ENCODE measurements at regions not wholly inside any gene's neighbourhood (a gene's known extent, or its start where the extent isn't known, plus 50 kb on each side); places are given as distances from the start of the nearest gene placed in this dataset.

DNA sequence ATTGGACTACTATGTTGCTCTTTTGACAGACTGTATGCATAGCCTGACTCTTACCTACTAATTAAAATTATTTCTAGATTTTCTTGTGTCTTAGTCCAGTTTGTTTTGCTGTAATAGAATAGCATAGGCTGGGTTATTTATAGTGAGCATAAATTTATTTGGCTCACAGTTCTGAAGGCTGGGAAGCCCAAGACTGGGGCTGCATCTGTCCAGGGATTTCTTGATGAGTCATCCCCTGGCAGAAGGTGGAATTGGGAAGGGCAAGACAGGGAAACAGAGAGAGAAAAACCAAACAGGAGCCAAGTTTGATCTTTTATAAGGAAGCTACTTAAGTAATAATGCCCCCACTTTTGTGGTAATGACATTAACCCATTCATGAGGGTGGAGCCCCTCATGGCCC is 759.2 kb upstream of the LRFN5 start:
- Mint-ChIP-seq H3K36me3 (no peaks in the 10 kb centered on the region), H3K27ac (no peak overlapping the region), H3K27me3 (no peaks in the 10 kb centered on the region), H3K4me1 (ENCODE audit: unreplicated experiment) (no peaks in the 10 kb centered on the region), H3K4me3 (no peak overlapping the region), H3K9me3 (no peaks in the 10 kb centered on the region)
- no peak for DNase-seq (ENCODE audit: extremely low spot score, unreplicated experiment)
- TF ChIP-seq, protein P1, sequence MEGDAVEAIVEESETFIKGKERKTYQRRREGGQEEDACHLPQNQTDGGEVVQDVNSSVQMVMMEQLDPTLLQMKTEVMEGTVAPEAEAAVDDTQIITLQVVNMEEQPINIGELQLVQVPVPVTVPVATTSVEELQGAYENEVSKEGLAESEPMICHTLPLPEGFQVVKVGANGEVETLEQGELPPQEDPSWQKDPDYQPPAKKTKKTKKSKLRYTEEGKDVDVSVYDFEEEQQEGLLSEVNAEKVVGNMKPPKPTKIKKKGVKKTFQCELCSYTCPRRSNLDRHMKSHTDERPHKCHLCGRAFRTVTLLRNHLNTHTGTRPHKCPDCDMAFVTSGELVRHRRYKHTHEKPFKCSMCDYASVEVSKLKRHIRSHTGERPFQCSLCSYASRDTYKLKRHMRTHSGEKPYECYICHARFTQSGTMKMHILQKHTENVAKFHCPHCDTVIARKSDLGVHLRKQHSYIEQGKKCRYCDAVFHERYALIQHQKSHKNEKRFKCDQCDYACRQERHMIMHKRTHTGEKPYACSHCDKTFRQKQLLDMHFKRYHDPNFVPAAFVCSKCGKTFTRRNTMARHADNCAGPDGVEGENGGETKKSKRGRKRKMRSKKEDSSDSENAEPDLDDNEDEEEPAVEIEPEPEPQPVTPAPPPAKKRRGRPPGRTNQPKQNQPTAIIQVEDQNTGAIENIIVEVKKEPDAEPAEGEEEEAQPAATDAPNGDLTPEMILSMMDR (conservative IDR thresholded peaks at IDR 0.05) = no peak

DNA sequence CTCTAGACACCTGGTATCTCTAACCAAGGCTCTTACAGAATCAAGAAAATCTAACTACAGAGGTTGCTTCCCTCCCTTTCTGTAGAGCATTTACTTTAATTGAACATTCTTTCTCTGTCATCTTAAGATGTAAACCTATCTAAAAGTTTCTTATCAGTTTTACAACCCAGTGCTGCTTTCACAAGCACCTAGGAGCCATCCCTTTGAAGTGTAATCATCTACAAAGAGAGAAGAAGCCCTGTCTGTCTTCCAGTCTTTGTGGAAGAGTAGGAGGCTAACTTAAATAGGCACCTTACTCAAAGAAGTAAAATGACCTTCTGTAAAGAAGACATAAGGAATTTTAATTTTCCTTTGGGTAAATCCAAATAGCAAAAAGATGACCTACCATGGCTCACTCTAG is 763.9 kb upstream of the LRFN5 start:
- Mint-ChIP-seq H3K27ac (no peak overlapping the region), H3K4me3 (no peak overlapping the region), H3K4me1 (ENCODE audit: unreplicated experiment) (no peaks in the 10 kb centered on the region), H3K27me3 (no peaks in the 10 kb centered on the region), H3K36me3 (no peaks in the 10 kb centered on the region), H3K9me3 (no peaks in the 10 kb centered on the region)
- TF ChIP-seq, protein P1 (conservative IDR thresholded peaks at IDR 0.05) = no peak
- DNase-seq (ENCODE audit: extremely low spot score, unreplicated experiment) = no peak

DNA sequence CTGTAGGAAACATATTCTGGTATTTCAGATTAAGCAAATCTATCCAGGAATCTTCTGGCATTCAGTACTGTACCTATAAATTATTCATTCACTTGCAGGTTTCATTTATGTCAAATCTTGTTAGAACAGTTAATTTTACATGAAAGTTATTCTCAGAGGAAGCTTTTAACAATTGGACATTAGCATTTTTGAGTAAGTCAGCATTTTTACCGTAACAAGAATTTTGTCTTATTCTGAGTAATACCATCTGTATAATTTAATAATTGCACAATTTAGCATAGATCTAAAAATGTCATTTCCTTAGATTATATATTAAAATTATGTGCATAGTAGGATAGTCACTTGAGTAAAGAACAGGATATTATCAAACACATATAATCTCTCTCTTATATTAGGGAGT is 764.8 kb upstream of the LRFN5 start:
- DNase-seq (ENCODE audit: extremely low spot score, unreplicated experiment) = no peak
- Mint-ChIP-seq H3K4me3 (no peak overlapping the region), H3K9me3 (no peaks in the 10 kb centered on the region), H3K36me3 (no peaks in the 10 kb centered on the region), H3K27ac (no peak overlapping the region), H3K27me3 (no peaks in the 10 kb centered on the region), H3K4me1 (ENCODE audit: unreplicated experiment) (no peaks in the 10 kb centered on the region)
- TF ChIP-seq, protein P1 (conservative IDR thresholded peaks at IDR 0.05) = no peak

DNA sequence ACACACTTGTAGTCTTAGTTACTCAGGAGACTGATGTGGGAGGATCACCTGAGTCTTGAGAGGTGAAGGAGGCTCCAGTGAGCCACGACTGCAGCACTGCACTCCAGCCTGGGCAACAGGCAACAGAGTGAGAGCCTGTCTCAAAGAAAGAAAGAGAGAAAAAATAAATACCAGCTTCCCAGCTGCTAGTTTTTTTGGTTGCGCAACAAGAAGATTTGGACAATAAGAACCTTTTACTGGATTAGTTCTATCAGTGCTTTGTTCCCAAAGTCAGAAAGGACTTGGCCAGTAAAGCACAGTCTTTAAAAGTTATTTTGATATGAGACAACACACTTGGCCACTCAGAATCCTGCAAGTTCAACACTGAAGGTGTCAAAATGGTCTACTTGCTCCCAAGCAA is 768.1 kb upstream of the LRFN5 start:
- H3K27me3 Mint-ChIP-seq = no peaks in the 10 kb centered on the region

DNA sequence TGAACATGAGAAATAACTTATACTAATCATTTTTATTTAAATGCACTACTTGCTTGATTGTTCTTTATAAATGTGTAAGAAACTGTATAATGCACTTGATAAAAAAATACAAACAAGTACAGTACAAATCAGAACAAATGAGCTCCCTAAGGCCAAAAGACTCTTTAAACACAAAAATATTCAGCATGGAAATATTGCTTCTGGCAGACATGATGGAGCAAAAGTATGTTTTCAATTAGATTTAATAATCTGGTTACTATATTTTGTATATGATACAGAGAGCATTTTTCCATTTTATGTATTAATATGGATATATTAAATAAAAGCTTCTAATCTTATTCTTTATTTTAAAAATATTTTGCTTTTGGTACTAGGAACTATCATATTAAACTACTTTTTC is 800.2 kb upstream of the LRFN5 start:
- Mint-ChIP-seq H3K27me3 (no peaks in the 10 kb centered on the region), H3K27ac (no peak overlapping the region)
- no peak for DNase-seq (ENCODE audit: extremely low spot score, unreplicated experiment)

More for the DNA sequence above, 768.1 kb upstream of the LRFN5 start:
- H3K4me3 Mint-ChIP-seq = no peak overlapping the region
- no peak overlapping the region for H3K27ac Mint-ChIP-seq
- peaks cover 3% of the 10 kb centered on the region for H3K9me3 Mint-ChIP-seq
- TF ChIP-seq, protein P1 (conservative IDR thresholded peaks at IDR 0.05) = no peak
- H3K4me1 Mint-ChIP-seq (ENCODE audit: unreplicated experiment) = no peaks in the 10 kb centered on the region
- no peak for DNase-seq (ENCODE audit: extremely low spot score, unreplicated experiment)
- no peaks in the 10 kb centered on the region for H3K36me3 Mint-ChIP-seq

More for the DNA sequence above, 800.2 kb upstream of the LRFN5 start:
- H3K9me3 Mint-ChIP-seq = no peaks in the 10 kb centered on the region
- H3K4me1 Mint-ChIP-seq (ENCODE audit: unreplicated experiment) = no peaks in the 10 kb centered on the region
- H3K36me3 Mint-ChIP-seq = no peaks in the 10 kb centered on the region
- H3K4me3 Mint-ChIP-seq = no peak overlapping the region
- TF ChIP-seq, protein P1 (conservative IDR thresholded peaks at IDR 0.05) = no peak

Data from type B pancreatic cell (in vitro differentiated cells).